ENCODE measurements at regions not wholly inside any gene's neighbourhood (a gene's known extent, or its start where the extent isn't known, plus 50 kb on each side); places are given as distances from the start of the nearest gene placed in this dataset.
"Not testable (repeated sequence)": the region's sequence is repeated elsewhere in the genome, so short reads cannot be mapped to it uniquely, and the experiment has no call there.

DNA sequence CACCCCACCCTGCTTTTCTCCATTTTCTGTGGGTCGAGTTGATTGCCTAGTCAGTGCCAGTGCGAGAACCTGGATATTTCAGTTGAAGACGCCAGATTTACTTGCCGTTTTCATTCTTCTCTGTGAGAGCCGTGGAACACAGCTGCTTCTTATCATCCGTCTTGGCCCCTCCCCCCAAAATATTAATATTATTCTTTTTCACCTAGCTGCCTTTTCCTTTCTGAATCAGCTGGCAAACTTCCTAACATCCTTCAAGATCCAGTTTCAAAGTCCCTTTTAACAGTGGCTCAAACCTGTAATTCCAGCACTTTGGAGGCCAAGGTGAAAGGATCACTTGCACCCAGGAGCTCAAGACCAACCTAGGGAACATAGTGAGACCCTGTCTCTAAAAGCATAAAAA is 117.1 kb upstream of the RASA1 start:
- DNase-seq, result no peak

DNA sequence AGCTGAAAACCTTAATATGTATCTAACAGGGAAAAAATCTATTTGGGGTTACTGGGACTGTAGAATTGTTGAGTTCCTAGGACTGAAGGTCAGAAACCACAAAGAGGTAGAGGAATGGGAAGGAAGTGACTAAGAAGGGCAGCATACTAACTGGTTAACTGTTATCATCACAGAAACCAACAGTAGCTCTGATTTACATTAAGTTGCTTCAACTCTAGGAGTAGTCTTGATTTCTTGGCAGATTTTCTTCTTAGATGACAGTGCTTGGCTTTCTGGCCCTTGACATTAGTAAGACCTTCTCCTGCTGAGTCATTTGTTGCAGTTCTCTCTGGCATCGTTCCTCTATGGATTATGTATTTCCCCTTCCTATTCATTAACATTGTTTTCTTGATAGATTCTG is 116.1 kb upstream of the RASA1 start:
- DNase-seq, result no peak

DNA sequence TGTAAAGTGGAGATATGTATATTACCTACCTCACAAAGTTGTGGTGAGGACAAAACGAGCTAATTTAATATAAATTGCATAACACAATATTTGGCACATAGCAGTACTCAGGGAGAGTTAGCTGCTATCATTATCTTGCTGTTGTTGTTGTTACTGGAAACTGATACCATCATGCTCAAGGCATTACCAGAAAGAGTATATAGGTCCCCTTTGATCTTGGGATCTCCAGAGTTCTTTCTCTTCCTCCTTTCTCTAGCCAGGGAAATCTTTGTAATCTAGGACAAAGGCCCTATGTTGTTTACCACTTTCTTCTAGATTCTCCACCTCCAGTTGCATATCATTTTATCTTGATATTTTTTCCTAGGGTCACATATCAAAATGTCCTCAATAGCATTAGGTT is 114.8 kb upstream of the RASA1 start:
- no peak for DNase-seq

DNA sequence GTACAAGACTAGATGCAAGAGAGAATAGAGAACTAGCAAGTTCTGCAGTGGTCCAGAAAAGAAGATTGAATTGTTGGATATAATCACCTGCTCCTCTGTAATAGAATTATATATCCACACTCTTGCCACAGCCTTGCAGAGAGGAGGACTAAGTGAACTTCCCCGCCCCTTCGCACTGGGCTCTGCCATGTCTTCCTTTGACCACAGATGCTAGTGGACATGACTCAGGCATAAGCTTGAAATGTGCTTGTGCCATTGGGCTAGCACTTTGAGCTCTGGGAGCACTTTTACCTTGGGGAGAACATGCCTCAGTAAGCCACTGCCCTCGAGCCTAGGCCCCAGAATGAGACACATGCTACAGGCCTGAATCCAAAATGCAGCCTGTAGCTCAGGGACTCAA is 113.5 kb upstream of the RASA1 start:
- DNase-seq, result no peak

DNA sequence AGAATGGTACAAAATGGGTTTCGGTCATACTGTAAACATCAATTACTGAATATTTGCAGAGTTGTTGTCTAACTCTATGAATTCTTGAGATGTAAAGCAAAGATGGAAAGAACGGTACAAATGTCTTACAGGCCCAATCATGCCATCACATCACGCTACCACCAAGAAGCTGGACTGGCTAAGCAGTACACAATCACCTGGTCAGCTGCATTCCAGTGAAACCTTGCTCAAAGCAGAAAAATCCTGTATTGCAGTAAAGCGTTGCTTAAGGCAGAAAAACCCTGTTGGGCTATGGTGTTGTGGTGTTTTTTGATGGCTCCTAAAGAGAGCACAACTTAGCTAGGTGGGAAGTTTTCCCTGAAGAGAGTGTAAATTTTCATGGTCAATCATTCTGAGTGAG is 112.6 kb upstream of the RASA1 start:
- no peak for DNase-seq

DNA sequence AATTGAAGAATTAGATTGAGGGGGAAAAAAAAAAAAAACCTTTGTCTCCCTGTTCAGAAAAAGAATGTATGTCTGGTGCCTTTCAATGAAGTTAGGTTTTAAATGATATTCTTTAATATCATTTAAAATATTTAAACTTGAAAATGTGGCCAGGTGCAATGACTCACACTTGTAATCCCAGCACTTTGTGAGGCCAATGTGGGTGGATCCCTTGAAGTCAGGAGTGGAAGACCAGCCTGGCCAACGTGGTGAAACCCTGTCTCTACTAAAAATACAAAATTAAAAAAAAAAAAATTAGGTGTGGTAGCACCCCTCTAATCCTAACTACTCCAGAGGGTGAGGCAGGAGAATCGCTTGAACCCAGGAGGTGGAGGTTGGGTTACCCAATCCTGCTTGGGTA is 111.1 kb upstream of the RASA1 start:
- no peak for DNase-seq

DNA sequence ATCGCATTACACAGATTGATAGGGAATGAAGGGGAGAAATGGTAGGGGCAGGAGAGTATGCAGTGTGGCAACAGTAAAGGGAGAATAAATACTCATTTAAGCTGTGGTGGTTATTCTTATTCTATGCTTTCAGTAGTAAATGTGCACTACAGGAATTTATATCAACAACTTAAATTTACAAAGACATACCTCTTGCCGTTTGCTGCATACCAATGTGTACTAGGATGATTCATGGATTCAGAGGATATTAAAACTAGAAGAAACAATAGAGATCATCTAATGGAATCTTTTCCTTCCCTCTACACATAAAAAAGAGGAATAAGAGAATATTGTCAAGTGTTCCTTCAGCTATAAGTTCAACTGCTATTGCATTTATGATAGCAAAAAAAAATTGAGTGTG is 103.3 kb upstream of the RASA1 start:
- DNase-seq, result no peak

DNA sequence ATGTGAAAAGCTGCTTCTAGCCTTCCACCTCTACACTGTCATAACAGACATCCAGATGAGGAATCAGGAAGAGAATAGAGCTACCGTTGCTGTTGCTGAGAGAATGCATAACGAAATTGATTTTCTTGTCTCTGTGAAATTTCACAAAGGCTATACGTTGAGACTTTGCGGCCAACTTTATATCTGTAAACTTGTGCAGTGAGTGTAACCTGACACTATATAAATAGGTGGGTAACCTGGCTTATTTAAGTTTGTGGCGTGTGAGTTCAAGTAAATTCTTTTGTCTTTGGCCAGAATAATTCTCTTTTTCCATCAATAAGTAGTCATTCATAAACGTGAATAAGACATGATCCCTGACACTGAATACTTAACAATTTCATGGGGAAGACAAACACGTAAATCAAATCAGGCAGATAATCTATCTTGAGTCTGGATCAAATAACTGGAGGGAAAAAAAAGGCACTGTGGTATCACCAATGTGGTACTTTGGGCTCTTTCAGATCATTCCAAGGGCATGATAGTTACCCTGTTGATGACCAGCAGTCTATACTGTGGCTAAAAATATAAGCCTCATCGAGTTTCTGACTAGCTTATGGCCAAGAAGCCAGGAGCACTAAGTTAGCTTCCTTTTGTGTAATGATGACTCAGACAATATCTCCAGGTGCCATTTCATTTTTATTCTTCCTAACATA is 98.2 kb upstream of the RASA1 start:
- no peak for DNase-seq

DNA sequence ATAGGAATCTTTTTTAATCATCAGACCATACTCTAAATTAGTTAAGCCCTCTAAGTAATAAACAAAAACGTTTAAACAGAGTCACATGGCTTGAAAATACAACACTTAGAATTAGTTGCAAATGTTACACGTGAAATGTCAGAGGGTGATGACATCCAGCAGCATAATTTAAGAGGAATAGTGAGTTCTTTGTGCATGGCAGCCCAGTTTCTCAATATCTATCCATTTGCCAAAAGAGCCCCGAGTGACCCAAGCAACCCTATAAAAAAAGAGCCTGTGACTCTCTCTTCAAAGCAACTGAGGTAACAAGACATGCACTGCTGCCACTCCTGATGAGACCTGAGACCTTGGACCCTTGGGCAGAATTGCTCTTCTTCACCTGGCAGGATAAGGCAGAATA is 96.9 kb upstream of the RASA1 start:
- no peak for DNase-seq

DNA sequence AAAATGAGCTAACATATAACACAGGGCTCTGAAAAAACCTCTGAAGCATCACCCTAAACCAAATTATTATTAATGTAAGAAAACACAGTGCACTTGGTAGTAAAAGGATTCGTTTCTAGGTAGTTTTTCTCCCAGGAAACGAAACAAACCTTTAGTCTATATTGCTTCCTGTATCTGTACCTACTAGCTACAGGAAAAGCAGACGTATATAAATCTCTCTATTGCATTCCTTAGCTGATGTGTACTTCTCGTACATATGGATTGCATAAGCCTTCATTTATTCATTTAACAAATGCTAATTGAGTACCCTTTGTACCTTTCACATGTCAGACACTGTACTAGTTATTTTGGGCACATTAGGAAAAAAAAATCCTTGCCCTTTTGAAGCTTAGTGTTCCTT is 85.0 kb upstream of the RASA1 start:
- no peak for DNase-seq

DNA sequence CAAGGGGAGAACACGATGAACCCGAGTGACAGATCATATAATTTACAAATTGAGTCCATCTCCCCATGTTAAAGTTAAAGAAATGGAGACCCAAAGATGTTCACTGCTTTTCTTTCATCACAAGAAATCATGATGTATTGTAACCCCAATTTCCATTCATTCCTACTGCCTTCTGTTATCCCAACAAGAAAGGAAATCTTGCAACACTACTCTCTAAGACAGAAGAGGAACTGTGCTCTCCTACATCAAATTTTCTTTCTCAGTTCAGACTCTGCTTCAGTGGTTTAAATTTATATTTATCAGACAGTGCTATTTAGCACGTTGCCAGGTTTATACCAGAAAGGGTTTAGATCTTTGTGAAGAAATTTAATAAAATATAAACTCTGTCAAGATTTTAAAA is 83.8 kb upstream of the RASA1 start:
- DNase-seq, result no peak

DNA sequence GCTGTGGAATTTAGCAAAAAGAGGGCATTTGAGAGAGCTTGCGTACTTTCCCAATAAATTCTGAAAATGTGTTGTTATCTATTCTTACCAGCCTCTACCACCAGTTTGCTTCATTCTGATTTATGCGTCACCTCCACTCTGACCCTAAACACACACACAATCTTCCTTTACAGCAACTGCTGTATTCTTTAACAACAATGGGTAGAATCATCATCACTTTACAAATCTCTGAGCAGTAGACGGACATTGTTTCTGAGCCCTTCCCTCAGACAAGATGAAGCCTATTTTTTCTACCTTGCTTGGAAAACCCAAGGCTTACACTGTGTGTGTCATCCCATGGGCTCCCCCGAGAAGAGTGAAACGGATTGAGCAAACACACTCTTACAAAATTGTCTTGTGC is 83.1 kb upstream of the RASA1 start:
- DNase-seq, result no peak

DNA sequence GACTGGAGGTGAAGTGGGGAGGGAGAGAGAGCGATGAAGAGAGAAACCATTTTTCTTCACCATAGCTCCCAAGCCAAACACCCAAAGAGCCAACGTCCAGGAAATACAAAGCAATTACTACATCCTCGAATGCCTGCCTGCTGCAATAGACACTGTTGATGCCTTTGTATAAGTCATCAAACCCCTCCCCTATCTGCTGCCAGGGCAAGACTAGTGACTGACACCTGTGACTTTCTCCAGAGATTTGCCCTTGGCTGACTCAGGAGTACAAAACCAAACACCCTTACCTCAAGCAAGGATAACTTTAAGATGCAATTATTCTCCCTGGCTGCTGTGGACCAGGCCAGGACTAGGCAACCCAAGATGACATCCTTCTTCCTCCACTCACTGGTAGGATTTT is 81.8 kb upstream of the RASA1 start:
- DNase-seq, result no peak

DNA sequence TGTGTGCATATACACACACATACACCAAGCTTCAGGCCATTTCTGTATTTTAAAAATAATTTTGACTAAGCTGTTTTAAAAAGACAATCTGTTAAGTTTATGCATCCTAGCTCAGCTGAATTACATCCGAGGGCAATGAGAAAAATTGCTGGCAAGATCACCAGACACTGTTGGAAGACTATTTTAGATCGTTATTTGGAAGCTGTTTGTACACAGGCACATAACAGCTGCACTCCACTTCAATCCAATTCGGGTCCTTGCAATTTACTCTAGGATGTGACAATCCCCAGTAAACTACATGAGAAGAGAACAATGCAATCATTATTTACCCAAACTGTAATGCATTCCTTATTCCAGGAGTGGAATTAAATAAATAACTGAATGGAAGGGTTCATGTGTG is 79.3 kb upstream of the RASA1 start:
- no peak for DNase-seq

DNA sequence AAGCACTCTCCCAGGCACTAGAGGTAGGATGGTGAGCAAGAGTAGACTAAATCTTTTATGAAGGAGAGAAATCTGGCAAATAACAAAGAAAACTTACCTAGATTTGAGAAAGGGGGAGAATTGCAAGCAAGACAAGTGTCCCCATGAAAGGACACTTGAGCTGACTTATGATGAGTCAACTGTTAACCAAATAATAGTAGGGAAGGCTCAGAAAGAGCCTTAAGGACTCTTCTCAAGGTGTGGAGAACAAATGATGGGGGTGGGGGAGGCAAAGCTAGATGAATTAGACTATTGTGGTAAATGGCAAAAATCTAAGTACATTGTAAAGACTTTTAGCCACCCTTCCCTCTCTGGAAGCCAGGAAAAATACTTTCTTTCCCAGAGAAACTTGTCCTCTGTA is 77.6 kb upstream of the RASA1 start:
- DNase-seq, result no peak

DNA sequence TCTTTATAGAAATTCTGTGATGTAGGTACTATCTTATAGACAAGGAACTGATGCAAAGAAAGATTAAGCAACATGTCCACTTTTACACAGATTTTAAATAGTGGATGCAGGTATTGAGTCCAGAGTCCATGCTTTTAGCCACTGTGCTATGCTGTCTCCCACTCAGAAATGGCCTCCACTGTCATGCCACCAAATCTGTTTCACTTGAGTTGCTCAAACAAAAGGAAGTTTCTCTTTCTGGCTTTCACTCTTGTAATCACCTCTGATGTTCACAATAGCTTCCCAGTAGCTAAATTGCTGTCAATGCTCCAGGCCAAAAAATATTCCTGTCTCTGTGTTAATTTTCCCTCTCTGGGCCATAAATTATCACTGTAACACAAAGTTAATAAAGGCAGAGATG is 77.0 kb upstream of the RASA1 start:
- DNase-seq, result no peak

DNA sequence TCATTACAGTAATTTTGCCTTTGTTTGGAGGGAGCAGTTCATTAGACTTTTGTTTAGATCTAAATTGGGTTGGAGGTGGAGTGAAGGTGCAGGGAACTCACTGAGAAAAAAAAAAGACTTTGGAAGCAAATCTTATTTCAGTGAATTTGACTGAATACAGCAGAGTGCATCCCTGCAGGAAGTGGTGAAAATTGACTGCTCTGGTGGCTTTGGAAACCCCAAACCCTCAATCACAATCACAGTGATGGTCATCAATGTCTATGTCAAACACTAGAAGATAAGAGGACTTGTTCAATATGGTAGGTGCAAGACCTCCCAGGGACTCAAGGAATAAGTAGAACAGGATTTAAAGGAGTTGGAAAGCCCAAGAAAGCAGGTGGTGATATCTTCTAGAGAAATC is 76.0 kb upstream of the RASA1 start:
- no peak for DNase-seq

DNA sequence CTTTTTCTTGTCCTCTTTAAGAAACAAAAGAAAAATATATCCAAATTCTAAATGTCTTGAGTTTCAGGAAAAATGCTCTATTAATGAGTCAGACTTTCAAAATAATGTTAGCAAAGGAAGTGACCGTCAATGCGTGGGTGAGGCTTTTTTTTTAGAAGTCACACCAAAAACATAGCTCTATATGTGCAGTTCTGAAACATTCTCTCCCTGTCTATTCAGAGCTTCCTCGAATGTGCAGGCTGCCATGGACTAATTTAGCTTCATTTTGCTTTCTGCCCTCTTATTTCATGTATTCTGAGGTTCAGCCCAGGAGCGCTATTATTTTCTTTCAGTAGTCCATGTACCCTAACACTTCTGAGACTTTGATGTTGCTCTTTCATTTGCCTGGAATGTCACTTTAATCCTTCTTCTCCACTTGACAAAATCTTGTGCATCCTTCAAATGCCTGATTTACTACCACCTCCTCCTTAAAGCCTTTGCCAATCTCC is 72.5 kb upstream of the RASA1 start:
- DNase-seq, result no peak

DNA sequence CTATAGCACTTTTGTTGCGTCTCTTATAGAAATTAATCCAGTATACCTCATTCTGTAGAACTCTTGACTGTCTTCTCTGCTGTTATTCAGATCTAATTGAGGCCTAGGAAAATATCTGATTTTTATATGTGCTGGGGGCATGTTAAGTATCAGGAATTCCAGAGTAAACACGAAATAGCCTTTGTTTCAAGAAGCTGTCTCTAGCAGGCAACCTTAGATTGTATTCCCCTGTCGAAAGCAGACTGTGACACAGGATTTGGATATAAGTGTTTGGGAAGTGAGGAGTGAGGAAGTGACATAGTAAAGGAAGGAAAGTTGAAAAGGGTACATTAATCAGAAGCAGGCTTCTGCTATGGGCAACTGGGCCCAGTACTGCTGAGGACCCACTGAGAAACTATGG is 72.1 kb upstream of the RASA1 start:
- DNase-seq, result no peak

DNA sequence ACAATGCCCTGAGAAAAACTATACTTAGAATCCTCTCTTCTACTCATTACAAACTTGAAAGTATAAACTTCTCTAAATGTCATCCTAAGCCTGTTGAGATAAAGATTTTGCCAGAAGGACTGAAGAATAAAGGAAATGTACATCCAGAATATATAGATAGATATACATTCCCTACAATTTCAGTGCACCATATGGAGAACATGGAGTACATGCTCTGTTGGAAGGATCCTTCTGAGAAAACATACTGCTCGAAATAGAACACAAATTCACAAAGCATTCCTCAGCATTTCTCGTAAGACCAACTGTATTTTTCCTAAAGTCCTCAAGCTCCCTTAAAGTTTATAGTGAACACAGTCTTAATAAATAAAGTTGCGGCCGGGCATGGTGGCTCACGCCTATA is 69.7 kb upstream of the RASA1 start:
- DNase-seq, result no peak

DNA sequence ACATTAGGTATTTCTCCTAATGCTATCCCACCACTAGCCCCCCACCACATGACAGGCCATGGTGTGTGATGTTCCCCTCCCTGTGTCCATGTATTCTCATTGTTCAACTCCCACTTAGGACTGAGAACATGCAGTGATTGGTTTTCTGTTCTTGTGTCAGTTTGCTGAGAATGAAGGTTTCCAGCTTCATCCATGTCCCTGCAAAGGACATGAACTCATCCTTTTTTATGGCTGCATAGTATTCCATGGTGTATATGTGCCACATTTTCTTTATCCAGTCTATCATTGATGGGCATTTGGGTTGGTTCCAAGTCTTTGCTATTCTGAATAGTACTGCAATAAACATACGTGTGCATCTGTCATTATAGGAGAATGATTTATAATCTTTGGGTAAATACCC is 68.4 kb upstream of the RASA1 start:
- DNase-seq, result not testable (repeated sequence)

DNA sequence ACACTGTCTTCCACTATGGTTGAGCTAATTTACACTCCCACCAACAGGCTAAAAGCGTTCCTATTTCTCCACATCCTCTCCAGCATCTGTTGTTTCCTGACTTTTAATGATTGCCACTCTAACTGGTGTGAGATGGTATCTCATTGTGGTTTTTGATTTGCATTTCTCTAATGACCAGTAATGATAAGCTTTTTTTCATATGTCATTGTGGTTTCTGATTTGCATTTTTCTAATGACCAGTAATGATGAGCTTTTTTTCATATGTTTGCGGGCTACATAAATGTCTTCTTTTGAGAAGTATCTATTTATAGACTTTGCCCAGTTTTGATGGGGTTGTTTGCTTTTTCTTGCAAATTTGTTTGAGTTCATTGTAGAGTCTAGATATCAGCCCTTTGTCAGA is 68.0 kb upstream of the RASA1 start:
- not testable (repeated sequence) for DNase-seq

DNA sequence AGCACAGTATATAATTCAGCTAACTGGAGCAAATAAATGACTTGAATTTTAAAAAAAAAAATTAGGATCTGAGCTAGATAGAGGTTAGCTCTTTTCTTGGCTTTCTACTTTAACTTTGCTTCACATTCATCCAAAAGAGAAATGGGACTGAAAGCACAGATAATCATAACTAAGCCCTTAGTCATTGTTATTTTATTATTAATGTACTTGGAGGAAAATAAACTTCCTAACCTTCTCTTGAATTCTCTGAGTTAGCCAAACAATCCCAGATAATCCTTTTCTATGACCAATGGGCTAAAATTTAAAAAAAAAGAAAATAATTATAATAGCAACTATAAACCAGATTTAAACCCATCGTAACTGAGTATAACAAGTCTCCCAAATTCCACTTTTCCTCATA is 57.6 kb upstream of the RASA1 start:
- no peak for DNase-seq

DNA sequence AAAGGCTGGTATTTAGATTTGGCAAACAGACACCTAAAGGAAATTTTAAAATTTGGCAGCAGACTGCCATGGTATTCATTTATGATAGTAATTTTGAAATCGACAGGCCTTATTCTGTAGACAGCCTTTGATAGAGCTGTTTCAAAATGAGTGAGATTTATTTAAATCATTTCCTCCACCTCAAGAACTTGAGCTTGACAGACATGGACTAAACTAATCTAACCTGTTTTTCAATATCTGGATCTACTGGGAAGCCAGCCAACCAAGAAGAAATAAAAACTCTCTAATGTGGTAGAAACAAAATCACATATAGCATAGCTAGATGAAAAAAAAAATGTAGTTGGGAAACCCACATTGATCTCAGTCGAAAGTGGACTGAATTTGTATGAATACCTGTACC is 56.9 kb upstream of the RASA1 start:
- DNase-seq, result peak; percentile 21

DNA sequence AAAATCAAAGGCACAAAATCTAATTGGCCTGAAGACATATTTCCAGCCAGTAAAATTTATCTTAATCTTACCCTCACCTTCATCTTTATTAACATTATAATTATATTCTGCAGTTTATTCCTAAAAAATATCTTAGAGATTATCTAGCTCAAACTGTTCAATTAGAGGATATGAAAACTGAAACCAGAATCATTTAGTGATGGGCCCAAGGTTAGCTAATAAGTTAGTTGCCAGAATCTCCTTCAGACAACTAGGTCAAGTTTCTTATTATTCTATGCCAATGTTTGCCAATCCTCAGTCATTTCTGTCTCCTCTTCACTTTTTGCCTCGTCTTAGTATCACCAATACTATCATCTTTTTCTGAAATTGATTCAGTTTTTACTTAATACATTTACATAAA is 56.0 kb upstream of the RASA1 start:
- DNase-seq, result no peak

DNA sequence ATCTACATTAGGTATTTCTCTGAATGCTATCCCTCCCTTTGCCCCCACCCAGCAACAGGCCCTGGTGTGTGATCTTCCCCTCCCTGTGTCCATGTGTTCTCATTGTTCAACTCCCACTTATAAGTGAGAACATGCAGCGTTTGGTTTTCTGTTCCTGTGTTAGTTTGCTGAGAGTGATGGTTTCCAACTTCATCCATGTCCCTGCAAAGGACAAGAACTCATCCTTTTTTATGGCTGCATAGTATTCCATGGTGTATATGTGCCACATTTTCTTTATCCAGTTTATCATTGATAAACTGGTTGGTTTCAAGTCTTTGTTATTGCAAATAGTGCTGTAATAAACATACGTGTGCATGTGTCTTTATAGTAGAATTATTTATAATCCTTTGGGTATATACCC is 55.5 kb upstream of the RASA1 start:
- not testable (repeated sequence) for DNase-seq
